K562 (cell line): ENCODE measurements at regions not wholly inside any gene's neighbourhood (a gene's known extent, or its start where the extent isn't known, plus 50 kb on each side); places are given as distances from the start of the nearest gene placed in this dataset.

Source experiments
- ADNP ChIP-seq: fragments of 200-800 bp; sonication (Bioruptor generic); IDR thresholded peaks from 2 replicates; pipeline ENCODE4 v1.6.1; 2016; ENCODE audit warnings: missing genetic modification characterization, missing compliant biosample characterization
- ARHGAP35 ChIP-seq: fragments of 450-650 bp; IDR thresholded peaks from 2 replicates; pipeline ENCODE4 v1.6.1; 2018; ENCODE audit not compliant: partially characterized antibody
- BRD4 ChIP-seq: fragments of 200-600 bp; sonication (generic); IDR thresholded peaks from 2 replicates; pipeline ENCODE4 v1.6.1; 2017; ENCODE audit warnings: inconsistent platforms
- ELF4 ChIP-seq: fragments of 450-650 bp; formaldehyde crosslinking; IDR thresholded peaks from 2 replicates; pipeline ENCODE4 v1.4.0; 2022; ENCODE audit warnings: missing genetic modification characterization
- HMGXB4 ChIP-seq: sonication (generic); formaldehyde crosslinking; IDR thresholded peaks from 2 replicates; pipeline ENCODE4 v1.8.1; 2023; ENCODE audit warnings: mild to moderate bottlenecking, missing genetic modification reagents
- MEF2A ChIP-seq: IDR thresholded peaks from 2 replicates; pipeline ENCODE4 v1.6.1; 2011; ENCODE audit warnings: low read depth, mild to moderate bottlenecking, low read length, moderate library complexity; ENCODE audit not compliant: control insufficient read depth
- PCBP2 ChIP-seq: fragments of 200-400 bp; formaldehyde crosslinking; IDR thresholded peaks from 2 replicates; pipeline ENCODE4 v1.6.1; 2018; ENCODE audit warnings: low read length, low read depth, mild to moderate bottlenecking, moderate library complexity; ENCODE audit not compliant: poor library complexity, severe bottlenecking
- POLR2AphosphoS5 ChIP-seq: IDR thresholded peaks from 2 replicates; pipeline ENCODE4 v1.6.1; 2011; ENCODE audit warnings: mild to moderate bottlenecking, low read depth, low read length, moderate library complexity; ENCODE audit not compliant: control insufficient read depth, insufficient read depth
- POLR2B ChIP-seq: fragments of 450-650 bp; IDR thresholded peaks from 2 replicates; pipeline ENCODE4 v1.6.1; 2018; ENCODE audit warnings: low read depth; ENCODE audit not compliant: partially characterized antibody
- PTTG1 ChIP-seq: fragments of 450-650 bp; IDR thresholded peaks from 2 replicates; pipeline ENCODE4 v1.6.1; 2016; ENCODE audit warnings: low read depth, mild to moderate bottlenecking, missing genetic modification characterization, missing compliant biosample characterization
- RBM25 ChIP-seq: fragments of 200-400 bp; formaldehyde crosslinking; IDR thresholded peaks from 2 replicates; pipeline ENCODE4 v1.6.1; 2018; ENCODE audit warnings: low read length, low read depth, moderate library complexity; ENCODE audit not compliant: severe bottlenecking
- RBM39 ChIP-seq: fragments of 200-400 bp; formaldehyde crosslinking; optimal IDR thresholded peaks from 2 replicates; pipeline ENCODE3; 2018; ENCODE audit warnings: low read depth, low read length
- SAFB2 ChIP-seq: fragments of 200-400 bp; formaldehyde crosslinking; IDR thresholded peaks from 2 replicates; pipeline ENCODE4 v1.6.1; 2018; ENCODE audit warnings: borderline replicate concordance, low read length, low read depth, moderate library complexity; ENCODE audit not compliant: severe bottlenecking
- SIN3B ChIP-seq: fragments of 450-650 bp; IDR thresholded peaks from 2 replicates; pipeline ENCODE4 v1.6.1; 2017; ENCODE audit warnings: low read depth, mild to moderate bottlenecking, moderate library complexity
- SMARCA4 ChIP-seq: fragments of 450-650 bp; IDR thresholded peaks from 2 replicates; pipeline ENCODE4 v1.6.1; 2016
- TAL1 ChIP-seq: fragments of 450-650 bp; IDR thresholded peaks from 2 replicates; pipeline ENCODE4 v1.6.1; 2016; ENCODE audit warnings: mild to moderate bottlenecking
- ZNF165 ChIP-seq: fragments of 250-450 bp; sonication (Bioruptor Pico); IDR thresholded peaks from 2 replicates; pipeline ENCODE4 v1.4.0; 2020; ENCODE audit warnings: borderline replicate concordance
- ZNF785 ChIP-seq: fragments of 250-450 bp; sonication (Bioruptor Pico); IDR thresholded peaks from 2 replicates; pipeline ENCODE4 v1.4.0; 2020; ENCODE audit warnings: mild to moderate bottlenecking
- TF ChIP-seq, protein P1 (sequence below), 2 experiments: fragments of 450-650 bp in 1 of 2; sonication (generic) in 1 of 2; formaldehyde crosslinking in 1 of 2; IDR thresholded peaks in 1 of 2; conservative IDR thresholded peaks in 1 of 2; 2 replicates each; pipeline versions ENCODE4 v1.6.1 to v1.8.1; 2016 to 2023; ENCODE audit warnings: mild to moderate bottlenecking in 2 of 2, moderate library complexity in 2 of 2, inconsistent platforms in 1 of 2, missing genetic modification reagents in 1 of 2
- TF ChIP-seq, protein P2 (sequence below): sonication (generic); formaldehyde crosslinking; IDR thresholded peaks from 2 replicates; pipeline ENCODE4 v1.8.0; 2023; ENCODE audit warnings: mild to moderate bottlenecking, missing genetic modification reagents
- TF ChIP-seq, protein P3 (sequence below): sonication (generic); formaldehyde crosslinking; IDR thresholded peaks from 2 replicates; pipeline ENCODE4 v1.9.0; 2022; ENCODE audit warnings: mild to moderate bottlenecking, missing genetic modification reagents

DNA sequence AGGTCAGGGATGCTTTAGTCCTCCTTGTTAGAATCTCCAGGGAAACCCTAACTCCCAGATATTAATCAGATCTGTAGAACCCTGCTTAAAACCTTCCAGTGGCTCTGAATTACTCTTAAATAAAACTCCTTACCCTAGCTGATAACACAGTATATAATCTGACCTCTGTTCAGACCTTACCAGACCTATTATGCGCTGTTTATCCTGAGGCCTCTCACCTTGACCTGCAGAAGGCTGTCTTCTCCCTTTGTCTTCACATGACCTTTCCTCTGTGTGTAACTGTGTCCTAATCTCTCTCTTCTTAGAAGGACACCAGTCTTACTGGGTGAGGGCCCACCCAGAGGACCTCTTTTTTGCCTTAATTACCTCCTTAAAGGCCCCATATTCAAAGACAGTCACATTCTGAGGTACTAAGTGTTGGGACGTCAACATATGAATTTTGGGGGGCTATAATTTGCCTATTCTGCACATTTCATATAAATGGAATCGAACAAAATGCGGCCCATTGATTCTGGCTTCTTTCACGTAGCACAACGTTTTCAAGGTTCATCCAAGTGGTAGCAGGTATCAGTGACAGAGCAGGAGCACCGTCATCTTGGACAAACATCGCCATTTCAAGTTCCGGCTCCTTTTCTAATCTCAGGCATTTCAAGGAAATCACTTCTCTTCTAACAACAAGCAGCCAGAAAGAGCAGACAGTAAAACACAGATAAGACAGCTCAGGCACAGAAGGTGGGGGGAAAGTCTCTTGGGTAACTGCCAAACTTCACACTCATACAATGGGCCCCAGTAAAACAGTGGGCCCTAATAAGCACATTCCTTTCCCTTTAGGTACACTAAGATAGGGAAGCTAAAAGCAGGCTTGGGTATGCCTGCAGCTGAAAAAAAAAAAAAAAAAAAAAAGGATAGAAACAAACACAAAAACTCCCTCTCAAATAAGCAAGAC, 200.2 kb upstream of the NUDT4 start (continued):
- TF ChIP-seq POLR2AphosphoS5, result peak; percentile 72
- TF ChIP-seq, protein P1, sequence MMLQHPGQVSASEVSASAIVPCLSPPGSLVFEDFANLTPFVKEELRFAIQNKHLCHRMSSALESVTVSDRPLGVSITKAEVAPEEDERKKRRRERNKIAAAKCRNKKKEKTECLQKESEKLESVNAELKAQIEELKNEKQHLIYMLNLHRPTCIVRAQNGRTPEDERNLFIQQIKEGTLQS (IDR thresholded peaks at IDR 0.05), result peak; percentile 29; the same call in 1 of the 2 replicates
- TF ChIP-seq, protein P1 (CRISPR knock-in tag; conservative IDR thresholded peaks at IDR 0.05), result no peak
- peak; percentile 74; the same call in 1 of the 2 replicates for TF ChIP-seq PTTG1 (tag)
- TF ChIP-seq RBM39, result no peak
- TF ChIP-seq SIN3B, result no peak
- TF ChIP-seq ZNF165, result no peak
- TF ChIP-seq MEF2A, result no peak
- TF ChIP-seq, protein P2, sequence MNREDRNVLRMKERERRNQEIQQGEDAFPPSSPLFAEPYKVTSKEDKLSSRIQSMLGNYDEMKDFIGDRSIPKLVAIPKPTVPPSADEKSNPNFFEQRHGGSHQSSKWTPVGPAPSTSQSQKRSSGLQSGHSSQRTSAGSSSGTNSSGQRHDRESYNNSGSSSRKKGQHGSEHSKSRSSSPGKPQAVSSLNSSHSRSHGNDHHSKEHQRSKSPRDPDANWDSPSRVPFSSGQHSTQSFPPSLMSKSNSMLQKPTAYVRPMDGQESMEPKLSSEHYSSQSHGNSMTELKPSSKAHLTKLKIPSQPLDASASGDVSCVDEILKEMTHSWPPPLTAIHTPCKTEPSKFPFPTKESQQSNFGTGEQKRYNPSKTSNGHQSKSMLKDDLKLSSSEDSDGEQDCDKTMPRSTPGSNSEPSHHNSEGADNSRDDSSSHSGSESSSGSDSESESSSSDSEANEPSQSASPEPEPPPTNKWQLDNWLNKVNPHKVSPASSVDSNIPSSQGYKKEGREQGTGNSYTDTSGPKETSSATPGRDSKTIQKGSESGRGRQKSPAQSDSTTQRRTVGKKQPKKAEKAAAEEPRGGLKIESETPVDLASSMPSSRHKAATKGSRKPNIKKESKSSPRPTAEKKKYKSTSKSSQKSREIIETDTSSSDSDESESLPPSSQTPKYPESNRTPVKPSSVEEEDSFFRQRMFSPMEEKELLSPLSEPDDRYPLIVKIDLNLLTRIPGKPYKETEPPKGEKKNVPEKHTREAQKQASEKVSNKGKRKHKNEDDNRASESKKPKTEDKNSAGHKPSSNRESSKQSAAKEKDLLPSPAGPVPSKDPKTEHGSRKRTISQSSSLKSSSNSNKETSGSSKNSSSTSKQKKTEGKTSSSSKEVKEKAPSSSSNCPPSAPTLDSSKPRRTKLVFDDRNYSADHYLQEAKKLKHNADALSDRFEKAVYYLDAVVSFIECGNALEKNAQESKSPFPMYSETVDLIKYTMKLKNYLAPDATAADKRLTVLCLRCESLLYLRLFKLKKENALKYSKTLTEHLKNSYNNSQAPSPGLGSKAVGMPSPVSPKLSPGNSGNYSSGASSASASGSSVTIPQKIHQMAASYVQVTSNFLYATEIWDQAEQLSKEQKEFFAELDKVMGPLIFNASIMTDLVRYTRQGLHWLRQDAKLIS (CRISPR knock-in tag), result no peak
- TF ChIP-seq SMARCA4, result peak; percentile 92
- no peak for TF ChIP-seq ARHGAP35
- no peak for TF ChIP-seq ELF4 (CRISPR knock-in tag)
- TF ChIP-seq ADNP (tag), result no peak
- no peak for TF ChIP-seq POLR2B
- TF ChIP-seq RBM25, result no peak
- TF ChIP-seq HMGXB4 (CRISPR knock-in tag), result no peak
- TF ChIP-seq, protein P3, sequence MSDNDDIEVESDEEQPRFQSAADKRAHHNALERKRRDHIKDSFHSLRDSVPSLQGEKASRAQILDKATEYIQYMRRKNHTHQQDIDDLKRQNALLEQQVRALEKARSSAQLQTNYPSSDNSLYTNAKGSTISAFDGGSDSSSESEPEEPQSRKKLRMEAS (CRISPR knock-in tag), result 0 out of 2 replicates have a peak, but pooled peaks have one; percentile 22
- TF ChIP-seq BRD4, result no peak
- TF ChIP-seq SAFB2, result no peak
- no peak for TF ChIP-seq ZNF785 (CRISPR knock-in tag)
- TF ChIP-seq PCBP2, result no peak
- peak; percentile 90 for TF ChIP-seq TAL1
